ENCODE measurements at regions not wholly inside any gene's neighbourhood (a gene's known extent, or its start where the extent isn't known, plus 50 kb on each side); places are given as distances from the start of the nearest gene placed in this dataset.

- Histone ChIP-seq H3K4me3 (no peak overlapping the region), H3K27me3 (ENCODE audit: low read depth) (peaks cover 45% of the 10 kb centered on the region), H3K36me3 (no peaks in the 10 kb centered on the region), H3K27ac (replicated peaks) (no peak overlapping the region), H3K9me3 (replicated peaks) (peaks cover 8% of the 10 kb centered on the region), H3K4me1 (no peaks in the 10 kb centered on the region)
- intact Hi-C loops (cut with micrococcal nuclease), result no loop called here
- no peak for DNase-seq
- TF ChIP-seq CTCF (IDR thresholded peaks at IDR 0.05; ENCODE audit: borderline replicate concordance), result no peak
Measured at GRCh38 chr2:121038891-121039616, 245.9 kb downstream of the TFCP2L1 start.

GRCh38 chr2:121039679-121040078 is 245.3 kb downstream of the TFCP2L1 start:
- Histone ChIP-seq H3K4me1 (no peaks in the 10 kb centered on the region), H3K36me3 (no peaks in the 10 kb centered on the region), H3K9me3 (replicated peaks) (peaks cover 8% of the 10 kb centered on the region), H3K27ac (replicated peaks) (no peak overlapping the region), H3K27me3 (ENCODE audit: low read depth) (peaks cover 39% of the 10 kb centered on the region), H3K4me3 (no peak overlapping the region)
- no peak for DNase-seq
- no peak for TF ChIP-seq CTCF (IDR thresholded peaks at IDR 0.05; ENCODE audit: borderline replicate concordance)
- intact Hi-C loops (cut with micrococcal nuclease), result no loop called here

GRCh38 chr2:121041516-121041915 is 243.5 kb downstream of the TFCP2L1 start:
- Histone ChIP-seq H3K4me3 (no peak overlapping the region), H3K27ac (replicated peaks) (no peak overlapping the region), H3K27me3 (ENCODE audit: low read depth) (peaks cover 27% of the 10 kb centered on the region), H3K9me3 (replicated peaks) (peaks cover 8% of the 10 kb centered on the region), H3K36me3 (no peaks in the 10 kb centered on the region), H3K4me1 (no peaks in the 10 kb centered on the region)
- no peak for TF ChIP-seq CTCF (IDR thresholded peaks at IDR 0.05; ENCODE audit: borderline replicate concordance)
- intact Hi-C loops (cut with micrococcal nuclease), result no loop called here
- DNase-seq, result no peak

- intact Hi-C loops (cut with micrococcal nuclease), result no loop called here
- H3K4me3 ChIP-seq, result no peak overlapping the region
- H3K9me3 ChIP-seq (replicated peaks), result peaks cover 8% of the 10 kb centered on the region
- no peaks in the 10 kb centered on the region for H3K4me1 ChIP-seq
- no peak for TF ChIP-seq CTCF (IDR thresholded peaks at IDR 0.05; ENCODE audit: borderline replicate concordance)
- no peaks in the 10 kb centered on the region for H3K36me3 ChIP-seq
- no peak overlapping the region for H3K27ac ChIP-seq (replicated peaks)
- DNase-seq, result no peak
- peaks cover 14% of the 10 kb centered on the region for H3K27me3 ChIP-seq (ENCODE audit: low read depth)
Measured at GRCh38 chr2:121043061-121043826, 241.8 kb downstream of the TFCP2L1 start.

GRCh38 chr2:121043827-121044222 is 241.2 kb downstream of the TFCP2L1 start:
- intact Hi-C loops (cut with micrococcal nuclease), result no loop called here
- Histone ChIP-seq H3K27me3 (ENCODE audit: low read depth) (peaks cover 14% of the 10 kb centered on the region), H3K9me3 (replicated peaks) (peaks cover 8% of the 10 kb centered on the region), H3K4me3 (no peak overlapping the region), H3K27ac (replicated peaks) (no peak overlapping the region), H3K4me1 (no peaks in the 10 kb centered on the region), H3K36me3 (no peaks in the 10 kb centered on the region)
- TF ChIP-seq CTCF (IDR thresholded peaks at IDR 0.05; ENCODE audit: borderline replicate concordance), result no peak
- DNase-seq, result no peak

Data from left ventricle myocardium inferior (tissue), 1 donor.